ENCODE measurements at regions not wholly inside any gene's neighbourhood (a gene's known extent, or its start where the extent isn't known, plus 50 kb on each side); places are given as distances from the start of the nearest gene placed in this dataset.
A peak's percentile ranks its signal among the peaks of the same experiment; 100 is the strongest.

GRCh38 chr2:43152741-43153647, 73.4 kb downstream of the ZFP36L2 start:
- Histone ChIP-seq H3K27me3 (ENCODE audit: control insufficient read depth in 3 of 3, insufficient read depth in 3 of 3, low read depth in 1 of 3, low read length in 3 of 3) (peaks cover 0 to 11% (median 0%) of the 10 kb centered on the region in 3 experiments), H3K23ac (ENCODE audit: low read depth, low read length, poor library complexity) (no peak overlapping the region), H3K27ac (replicated peaks; ENCODE audit: low read length) (no peak overlapping the region), H2BK5ac (ENCODE audit: low read length) (no peak overlapping the region), H3K4ac (ENCODE audit: low read length) (no peak overlapping the region), H4K91ac (ENCODE audit: low read depth, low read length, poor library complexity) (peak overlapping the region; percentile 38), H2BK12ac (ENCODE audit: low read length) (no peak overlapping the region), H3K4me2 (ENCODE audit: insufficient read depth, low read length, poor library complexity, severe bottlenecking) (no peak overlapping the region), H2BK120ac (ENCODE audit: low read depth, low read length) (peak overlapping the region; percentile 17), H3K18ac (ENCODE audit: low read length) (peak overlapping the region; percentile 35), H3K14ac (ENCODE audit: low read length) (no peak overlapping the region), H4K8ac (ENCODE audit: low read depth, low read length) (no peak overlapping the region), H2AFZ (ENCODE audit: low read length) (no peak overlapping the region), H2BK15ac (ENCODE audit: low read length) (peak overlapping the region; percentile 89), H3K36me3 (replicated peaks in 1 of 2; ENCODE audit: control insufficient read depth in 2 of 2, insufficient read depth in 2 of 2, low read length in 2 of 2) (no peaks in the 10 kb centered on the region), H2AK5ac (ENCODE audit: low read depth, low read length) (peak overlapping the region; percentile 61), H3K9me3 (replicated peaks in 1 of 2; ENCODE audit: control insufficient read depth in 2 of 2, insufficient read depth in 1 of 2, low read depth in 1 of 2, low read length in 2 of 2) (no peaks in the 10 kb centered on the region), H3K4me3 (ENCODE audit: low read length in 2 of 2) (no peak overlapping the region), H3K79me1 (ENCODE audit: low read depth, low read length) (no peaks in the 10 kb centered on the region), H3K9ac (ENCODE audit: low read depth, low read length, poor library complexity) (no peak overlapping the region), H3K4me1 (ENCODE audit: control insufficient read depth in 2 of 2, insufficient read depth in 1 of 2, low read depth in 1 of 2, low read length in 2 of 2) (peaks cover 5 to 8% of the 10 kb centered on the region in 2 donors)
- no peak for DNase-seq (ENCODE audit: low spot score)
- WGBS, 2 donors (ENCODE audit: extremely low coverage in 2 of 2, insufficient read length in 2 of 2, insufficient replicate concordance in 1 of 2) = no CpG with 5 or more reads among the region's 11 CpGs

- H3K27me3 ChIP-seq (ENCODE audit: control insufficient read depth in 3 of 3, insufficient read depth in 3 of 3, low read depth in 1 of 3, low read length in 3 of 3) = peaks cover 0 to 11% (median 0%) of the 10 kb centered on the region in 3 experiments
- no peak overlapping the region for H2BK120ac ChIP-seq (ENCODE audit: low read depth, low read length)
- H3K4me3 ChIP-seq (ENCODE audit: low read length in 2 of 2) = no peak overlapping the region
- H2AFZ ChIP-seq (ENCODE audit: low read length) = peak overlapping the region; percentile 24
- no peak overlapping the region for H3K23ac ChIP-seq (ENCODE audit: low read depth, low read length, poor library complexity)
- no peak overlapping the region for H2BK5ac ChIP-seq (ENCODE audit: low read length)
- H3K36me3 ChIP-seq (replicated peaks in 1 of 2; ENCODE audit: control insufficient read depth in 2 of 2, insufficient read depth in 2 of 2, low read length in 2 of 2) = no peaks in the 10 kb centered on the region
- H2AK5ac ChIP-seq (ENCODE audit: low read depth, low read length) = peak overlapping the region; percentile 82
- no peak overlapping the region for H3K4me2 ChIP-seq (ENCODE audit: insufficient read depth, low read length, poor library complexity, severe bottlenecking)
- peak overlapping the region; percentile 34 for H2BK12ac ChIP-seq (ENCODE audit: low read length)
- peak overlapping the region; percentile 89 for H2BK15ac ChIP-seq (ENCODE audit: low read length)
- H4K91ac ChIP-seq (ENCODE audit: low read depth, low read length, poor library complexity) = peak overlapping the region; percentile 38
- peak overlapping the region; percentile 47 for H3K14ac ChIP-seq (ENCODE audit: low read length)
- peak overlapping the region; percentile 31 for H3K4ac ChIP-seq (ENCODE audit: low read length)
- H4K8ac ChIP-seq (ENCODE audit: low read depth, low read length) = no peak overlapping the region
- H3K9ac ChIP-seq (ENCODE audit: low read depth, low read length, poor library complexity) = no peak overlapping the region
- no peaks in the 10 kb centered on the region for H3K9me3 ChIP-seq (replicated peaks in 1 of 2; ENCODE audit: control insufficient read depth in 2 of 2, insufficient read depth in 1 of 2, low read depth in 1 of 2, low read length in 2 of 2)
- H3K79me1 ChIP-seq (ENCODE audit: low read depth, low read length) = no peaks in the 10 kb centered on the region
- peaks cover 2% of the 10 kb centered on the region in 2 donors for H3K4me1 ChIP-seq (ENCODE audit: control insufficient read depth in 2 of 2, insufficient read depth in 1 of 2, low read depth in 1 of 2, low read length in 2 of 2)
- DNase-seq (ENCODE audit: low spot score) = no peak
- WGBS, 2 donors (ENCODE audit: extremely low coverage in 2 of 2, insufficient read length in 2 of 2, insufficient replicate concordance in 1 of 2) = no CpG with 5 or more reads among the region's 8 CpGs
- H3K18ac ChIP-seq (ENCODE audit: low read length) = peak overlapping the region; percentile 80
- no peak overlapping the region for H3K27ac ChIP-seq (replicated peaks; ENCODE audit: low read length)
Observed at GRCh38 chr2:43152186-43152585, 74.2 kb downstream of the ZFP36L2 start.

GRCh38 chr2:43149482-43150107, 76.8 kb downstream of the ZFP36L2 start:
- DNase-seq (ENCODE audit: low spot score) = no peak
- H3K4me2 ChIP-seq (ENCODE audit: insufficient read depth, low read length, poor library complexity, severe bottlenecking) = no peak overlapping the region
- no CpG with 5 or more reads among the region's 9 CpGs for WGBS, 2 donors (ENCODE audit: extremely low coverage in 2 of 2, insufficient read length in 2 of 2, insufficient replicate concordance in 1 of 2)
- peak overlapping the region; percentile 40 for H3K18ac ChIP-seq (ENCODE audit: low read length)
- peak overlapping the region; percentile 56 for H4K91ac ChIP-seq (ENCODE audit: low read depth, low read length, poor library complexity)
- H3K9me3 ChIP-seq (replicated peaks in 1 of 2; ENCODE audit: control insufficient read depth in 2 of 2, insufficient read depth in 1 of 2, low read depth in 1 of 2, low read length in 2 of 2) = no peaks in the 10 kb centered on the region
- H3K9ac ChIP-seq (ENCODE audit: low read depth, low read length, poor library complexity) = peak overlapping the region; percentile 79
- H4K8ac ChIP-seq (ENCODE audit: low read depth, low read length) = peak overlapping the region; percentile 99
- H3K14ac ChIP-seq (ENCODE audit: low read length) = peak overlapping the region; percentile 21
- no peak overlapping the region for H3K27ac ChIP-seq (replicated peaks; ENCODE audit: low read length)
- H3K4ac ChIP-seq (ENCODE audit: low read length) = no peak overlapping the region
- no peak overlapping the region for H2AK5ac ChIP-seq (ENCODE audit: low read depth, low read length)
- no peaks in the 10 kb centered on the region for H3K79me1 ChIP-seq (ENCODE audit: low read depth, low read length)
- peaks cover 6 to 8% of the 10 kb centered on the region in 2 donors for H3K4me1 ChIP-seq (ENCODE audit: control insufficient read depth in 2 of 2, insufficient read depth in 1 of 2, low read depth in 1 of 2, low read length in 2 of 2)
- no peak overlapping the region for H2BK5ac ChIP-seq (ENCODE audit: low read length)
- H2BK15ac ChIP-seq (ENCODE audit: low read length) = no peak overlapping the region
- peak overlapping the region; percentile 50 for H2BK12ac ChIP-seq (ENCODE audit: low read length)
- H3K23ac ChIP-seq (ENCODE audit: low read depth, low read length, poor library complexity) = peak overlapping the region; percentile 80
- no peak overlapping the region for H2BK120ac ChIP-seq (ENCODE audit: low read depth, low read length)
- H2AFZ ChIP-seq (ENCODE audit: low read length) = peak overlapping the region; percentile 23
- H3K4me3 ChIP-seq (ENCODE audit: low read length in 2 of 2) = peak overlapping the region in 1 of 2 donors; percentile 60
- no peaks in the 10 kb centered on the region for H3K36me3 ChIP-seq (replicated peaks in 1 of 2; ENCODE audit: control insufficient read depth in 2 of 2, insufficient read depth in 2 of 2, low read length in 2 of 2)
- peaks cover 0 to 11% (median 0%) of the 10 kb centered on the region in 3 experiments for H3K27me3 ChIP-seq (ENCODE audit: control insufficient read depth in 3 of 3, insufficient read depth in 3 of 3, low read depth in 1 of 3, low read length in 3 of 3)

GRCh38 chr2:43146083-43146482, 80.3 kb downstream of the ZFP36L2 start:
- peak overlapping the region; percentile 62 for H2AFZ ChIP-seq (ENCODE audit: low read length)
- H2BK15ac ChIP-seq (ENCODE audit: low read length) = no peak overlapping the region
- H3K4me2 ChIP-seq (ENCODE audit: insufficient read depth, low read length, poor library complexity, severe bottlenecking) = no peak overlapping the region
- peak overlapping the region; percentile 2 for H3K27ac ChIP-seq (replicated peaks; ENCODE audit: low read length)
- no CpG with 5 or more reads among the region's 5 CpGs for WGBS, 2 donors (ENCODE audit: extremely low coverage in 2 of 2, insufficient read length in 2 of 2, insufficient replicate concordance in 1 of 2)
- H2AK5ac ChIP-seq (ENCODE audit: low read depth, low read length) = no peak overlapping the region
- peaks cover 4 to 6% of the 10 kb centered on the region in 2 donors for H3K4me1 ChIP-seq (ENCODE audit: control insufficient read depth in 2 of 2, insufficient read depth in 1 of 2, low read depth in 1 of 2, low read length in 2 of 2)
- no peak overlapping the region for H3K4me3 ChIP-seq (ENCODE audit: low read length in 2 of 2)
- H2BK12ac ChIP-seq (ENCODE audit: low read length) = no peak overlapping the region
- H3K23ac ChIP-seq (ENCODE audit: low read depth, low read length, poor library complexity) = no peak overlapping the region
- H3K27me3 ChIP-seq (ENCODE audit: control insufficient read depth in 3 of 3, insufficient read depth in 3 of 3, low read depth in 1 of 3, low read length in 3 of 3) = no peaks in the 10 kb centered on the region
- H2BK120ac ChIP-seq (ENCODE audit: low read depth, low read length) = no peak overlapping the region
- no peak overlapping the region for H4K91ac ChIP-seq (ENCODE audit: low read depth, low read length, poor library complexity)
- H3K18ac ChIP-seq (ENCODE audit: low read length) = no peak overlapping the region
- H3K9ac ChIP-seq (ENCODE audit: low read depth, low read length, poor library complexity) = no peak overlapping the region
- H2BK5ac ChIP-seq (ENCODE audit: low read length) = no peak overlapping the region
- no peak overlapping the region for H3K14ac ChIP-seq (ENCODE audit: low read length)
- no peaks in the 10 kb centered on the region for H3K36me3 ChIP-seq (replicated peaks in 1 of 2; ENCODE audit: control insufficient read depth in 2 of 2, insufficient read depth in 2 of 2, low read length in 2 of 2)
- H3K9me3 ChIP-seq (replicated peaks in 1 of 2; ENCODE audit: control insufficient read depth in 2 of 2, insufficient read depth in 1 of 2, low read depth in 1 of 2, low read length in 2 of 2) = peaks cover 0 to 2% of the 10 kb centered on the region in 2 donors
- no peaks in the 10 kb centered on the region for H3K79me1 ChIP-seq (ENCODE audit: low read depth, low read length)
- H3K4ac ChIP-seq (ENCODE audit: low read length) = no peak overlapping the region
- DNase-seq (ENCODE audit: low spot score) = no peak
- H4K8ac ChIP-seq (ENCODE audit: low read depth, low read length) = no peak overlapping the region

Data from neuronal stem cell (in vitro differentiated cells).